ENCODE measurements at regions not wholly inside any gene's neighbourhood (a gene's known extent, or its start where the extent isn't known, plus 50 kb on each side); places are given as distances from the start of the nearest gene placed in this dataset.
A peak's percentile ranks its signal among the peaks of the same experiment; 100 is the strongest.
"Not testable (repeated sequence)": the region's sequence is repeated elsewhere in the genome, so short reads cannot be mapped to it uniquely, and the experiment has no call there.

GRCh38 chr1:188517139-188517538 is 1688.4 kb downstream of the PLA2G4A start:
- DNase-seq (ENCODE audit: low read depth, low spot score), result no peak

GRCh38 chr1:188551176-188551575 is 1722.4 kb downstream of the PLA2G4A start:
- DNase-seq (ENCODE audit: low read depth, low spot score), result no peak

- no peak for DNase-seq (ENCODE audit: low read depth, low spot score)
Observed at GRCh38 chr1:188557053-188557452, 1728.3 kb downstream of the PLA2G4A start.

GRCh38 chr1:188582911-188583532 is 1754.3 kb downstream of the PLA2G4A start:
- DNase-seq (ENCODE audit: low read depth, low spot score), result no peak

GRCh38 chr1:188584119-188584518 is 1755.4 kb downstream of the PLA2G4A start:
- DNase-seq (ENCODE audit: low read depth, low spot score), result no peak

GRCh38 chr1:188590641-188591040 is 1761.9 kb downstream of the PLA2G4A start:
- no peak for DNase-seq (ENCODE audit: low read depth, low spot score)

GRCh38 chr1:188594542-188595235 is 1765.9 kb downstream of the PLA2G4A start:
- no peak for DNase-seq (ENCODE audit: low read depth, low spot score)

GRCh38 chr1:188599313-188599712 is 1770.6 kb downstream of the PLA2G4A start:
- no peak for DNase-seq (ENCODE audit: low read depth, low spot score)

GRCh38 chr1:188611432-188611831 is 1782.7 kb downstream of the PLA2G4A start:
- no peak for DNase-seq (ENCODE audit: low read depth, low spot score)

- no peak for DNase-seq (ENCODE audit: low read depth, low spot score)
Observed at GRCh38 chr1:188615321-188615720, 1786.6 kb downstream of the PLA2G4A start.

- no peak for DNase-seq (ENCODE audit: low read depth, low spot score)
Observed at GRCh38 chr1:188620236-188620635, 1791.5 kb downstream of the PLA2G4A start.

GRCh38 chr1:188641566-188642211 is 1812.9 kb downstream of the PLA2G4A start:
- DNase-seq (ENCODE audit: low read depth, low spot score), result no peak

- DNase-seq (ENCODE audit: low read depth, low spot score), result no peak
Observed at GRCh38 chr1:188642704-188643103, 1814.0 kb downstream of the PLA2G4A start.

GRCh38 chr1:188652678-188653077 is 1823.9 kb downstream of the PLA2G4A start:
- DNase-seq (ENCODE audit: low read depth, low spot score), result peak; percentile 82

- DNase-seq (ENCODE audit: low read depth, low spot score), result not testable (repeated sequence)
Observed at GRCh38 chr1:188655966-188656365, 1821.7 kb downstream of the BRINP3 start.

- no peak for DNase-seq (ENCODE audit: low read depth, low spot score)
Observed at GRCh38 chr1:188660572-188660971, 1817.1 kb downstream of the BRINP3 start.

- DNase-seq (ENCODE audit: low read depth, low spot score), result no peak
Observed at GRCh38 chr1:188665477-188665876, 1812.2 kb downstream of the BRINP3 start.

GRCh38 chr1:188668083-188668482 is 1809.6 kb downstream of the BRINP3 start:
- no peak for DNase-seq (ENCODE audit: low read depth, low spot score)

- DNase-seq (ENCODE audit: low read depth, low spot score), result peak; percentile 64
Observed at GRCh38 chr1:188669728-188670382, 1807.8 kb downstream of the BRINP3 start.

- peak; percentile 40 for DNase-seq (ENCODE audit: low read depth, low spot score)
Observed at GRCh38 chr1:188670837-188671236, 1806.8 kb downstream of the BRINP3 start.

- DNase-seq (ENCODE audit: low read depth, low spot score), result no peak
Observed at GRCh38 chr1:188672153-188672552, 1805.5 kb downstream of the BRINP3 start.

- peak; percentile 6 for DNase-seq (ENCODE audit: low read depth, low spot score)
Observed at GRCh38 chr1:188689542-188689941, 1788.1 kb downstream of the BRINP3 start.
